Nucleus accumbens (tissue), 56 donors: ENCODE measurements at regions not wholly inside any gene's neighbourhood (a gene's known extent, or its start where the extent isn't known, plus 50 kb on each side); places are given as distances from the start of the nearest gene placed in this dataset.

ENCODE experiments used
- DNase-seq, 56 donors: peaks; one replicate each; lab custom pipeline; 2025; lab: John Stamatoyannopoulos, UW

GRCh38 chr18:51397347-51397962 is 200.0 kb upstream of the MEX3C start:
- DNase-seq = peak in 3 of 56 donors; percentile 3 to 20 (median 11)

GRCh38 chr18:51398104-51398503 is 200.6 kb upstream of the MEX3C start:
- DNase-seq = peak in 1 of 56 donors; percentile 4

- DNase-seq = peak in 14 of 56 donors; percentile 3 to 38 (median 18)
These were observed 202.1 kb upstream of the MEX3C start for GRCh38 chr18:51399491-51400122.

GRCh38 chr18:51400721-51401120 is 203.2 kb upstream of the MEX3C start:
- DNase-seq = no peak

- no peak for DNase-seq
These were observed 204.4 kb upstream of the MEX3C start for GRCh38 chr18:51401912-51402311.

GRCh38 chr18:51404620-51405019 is 207.1 kb upstream of the MEX3C start:
- no peak for DNase-seq

- DNase-seq = no peak
These were observed 208.4 kb upstream of the MEX3C start for GRCh38 chr18:51405683-51406477.

GRCh38 chr18:51417643-51418483 is 220.4 kb upstream of the MEX3C start:
- DNase-seq = no peak

- DNase-seq = no peak
These were observed 228.0 kb upstream of the MEX3C start for GRCh38 chr18:51425475-51425874.

GRCh38 chr18:51425889-51426288 is 228.4 kb upstream of the MEX3C start:
- DNase-seq = no peak

- DNase-seq = no peak
These were observed 229.5 kb upstream of the MEX3C start for GRCh38 chr18:51426996-51427395.

- DNase-seq = no peak
These were observed 232.2 kb upstream of the MEX3C start for GRCh38 chr18:51429644-51430043.

- no peak for DNase-seq
These were observed 233.1 kb upstream of the MEX3C start for GRCh38 chr18:51430538-51430937.

GRCh38 chr18:51433296-51433695 is 235.8 kb upstream of the MEX3C start:
- DNase-seq = no peak

- no peak for DNase-seq
These were observed 236.4 kb upstream of the MEX3C start for GRCh38 chr18:51433881-51434280.

- DNase-seq = peak in 1 of 56 donors; percentile 28
These were observed 240.1 kb upstream of the MEX3C start for GRCh38 chr18:51437280-51438271.

- no peak for DNase-seq
These were observed 241.4 kb upstream of the MEX3C start for GRCh38 chr18:51438797-51439350.

- DNase-seq = no peak
These were observed 244.5 kb upstream of the MEX3C start for GRCh38 chr18:51442012-51442411.

- peak in 1 of 56 donors; percentile 1 for DNase-seq
These were observed 249.2 kb upstream of the MEX3C start for GRCh38 chr18:51446571-51447210.
